H1 (cell line): ENCODE measurements at regions not wholly inside any gene's neighbourhood (a gene's known extent, or its start where the extent isn't known, plus 50 kb on each side); places are given as distances from the start of the nearest gene placed in this dataset.

Experiments
- CTCF ChIA-PET: fragments of 300-600 bp; sonication (Branson Sonifier 250); formaldehyde crosslinking; loops from one replicate; lab custom pipeline; 2021; ENCODE audit not compliant: partially characterized antibody; lab: Charles Lee
- POLR2A ChIA-PET: fragments of 300-600 bp; sonication (Branson Sonifier 250); formaldehyde crosslinking; loops from one replicate; lab custom pipeline; 2021; ENCODE audit warnings: inconsistent platforms; ENCODE audit not compliant: partially characterized antibody; lab: Charles Lee
- DNase-seq, 2 experiments: peaks; one replicate each; pipeline versions ENCODE4 v3.0.0 to v3.0.0-alpha.2; 2010 to 2022; ENCODE audit warnings: low spot score in 2 of 2, low read depth in 1 of 2, mixed read lengths in 1 of 2
- FAIRE-seq: peaks from 2 replicates; lab custom pipeline; 2011; peaks lifted over from hg19 to GRCh38; lab: Jason Lieb, UNC
- H2AFZ ChIP-seq: 2 replicates; pipeline ENCODE4 v1.8.1; 2012; ENCODE audit warnings: low read length, inconsistent platforms
- H2AK5ac ChIP-seq: 2 replicates; pipeline ENCODE4 v1.6.1; 2013; ENCODE audit warnings: low read depth, low read length
- H2BK120ac ChIP-seq: replicated peaks from 2 replicates; pipeline ENCODE3; 2013; ENCODE audit warnings: low read depth, low read length, inconsistent platforms
- H2BK12ac ChIP-seq: 2 replicates; pipeline ENCODE4 v1.6.1; 2013; ENCODE audit warnings: low read depth, low read length
- H2BK15ac ChIP-seq: 2 replicates; pipeline ENCODE4 v1.6.1; 2013; ENCODE audit warnings: low read length
- H2BK20ac ChIP-seq: 2 replicates; pipeline ENCODE4 v1.6.1; 2013; ENCODE audit warnings: low read length
- H2BK5ac ChIP-seq: 2 replicates; pipeline ENCODE4 v1.6.1; 2013; ENCODE audit warnings: low read depth, low read length
- H3K14ac ChIP-seq: 2 replicates; pipeline ENCODE4 v1.6.1; 2013; ENCODE audit warnings: inconsistent platforms; ENCODE audit not compliant: insufficient read length
- H3K18ac ChIP-seq: 2 replicates; pipeline ENCODE4 v1.6.1; 2013; ENCODE audit warnings: low read length; ENCODE audit errors: extremely low read depth
- H3K23ac ChIP-seq: 2 replicates; pipeline ENCODE4 v1.6.1; 2013; ENCODE audit warnings: inconsistent platforms; ENCODE audit not compliant: insufficient read length
- H3K23me2 ChIP-seq: 2 replicates; pipeline ENCODE4 v1.6.1; 2013; ENCODE audit warnings: low read depth, low read length
- H3K27ac ChIP-seq: 2 replicates; pipeline ENCODE4 v1.6.1; 2011; ENCODE audit warnings: low read depth, low read length, inconsistent platforms
- H3K27me3 ChIP-seq, 4 experiments: replicated peaks in 1 of 4; 1 replicate in 1 of 4; 2 replicates in 3 of 4; pipeline versions ENCODE4 v1.6.1 to v1.8.1; 2011 to 2013; ENCODE audit warnings: low read length in 3 of 4, mild to moderate bottlenecking in 3 of 4, inconsistent platforms in 2 of 4, mixed read lengths in 2 of 4, moderate library complexity in 1 of 4; ENCODE audit not compliant: control insufficient read depth in 3 of 4, insufficient read depth in 3 of 4; ENCODE audit errors: extremely low read depth in 1 of 4
- H3K36me3 ChIP-seq, 4 experiments: 2 replicates each; pipeline versions ENCODE4 v1.6.1 to v1.8.1; 2011 to 2013; ENCODE audit warnings: mild to moderate bottlenecking in 4 of 4, low read length in 3 of 4, moderate library complexity in 2 of 4, control low read depth in 1 of 4, inconsistent platforms in 1 of 4; ENCODE audit not compliant: insufficient read depth in 4 of 4, control insufficient read depth in 2 of 4
- H3K4ac ChIP-seq: replicated peaks from 2 replicates; pipeline ENCODE3; 2013; ENCODE audit warnings: low read length, low read depth, mixed read lengths, inconsistent platforms; ENCODE audit not compliant: insufficient read length
- H3K4me1 ChIP-seq, 4 experiments: replicated peaks in 1 of 4; 1 replicate in 1 of 4; 2 replicates in 3 of 4; pipeline versions ENCODE4 v1.6.1 to v1.8.1; 2011 to 2013; ENCODE audit warnings: low read length in 3 of 4, inconsistent platforms in 2 of 4, mixed read lengths in 1 of 4; ENCODE audit not compliant: insufficient read depth in 4 of 4, control insufficient read depth in 3 of 4
- H3K4me2 ChIP-seq, 2 experiments: 2 replicates each; pipeline versions ENCODE4 v1.6.1 to v1.8.1; 2011 to 2013; ENCODE audit warnings: low read depth in 2 of 2, low read length in 2 of 2, control low read depth in 1 of 2, inconsistent platforms in 1 of 2, mild to moderate bottlenecking in 1 of 2; ENCODE audit not compliant: insufficient read depth in 1 of 2
- H3K4me3 ChIP-seq, 4 experiments: fragments of 200-600, 300-600 bp in 1 of 4; sonication (generic), shearing (Covaris generic), sonication (Bioruptor Twin) in 1 of 4; 2 replicates each; pipeline versions ENCODE4 v1.5.1 to v1.8.1; 2011 to 2016; ENCODE audit warnings: low read length in 4 of 4, low read depth in 3 of 4, control low read depth in 2 of 4, inconsistent platforms in 2 of 4, mild to moderate bottlenecking in 2 of 4, mixed read lengths in 1 of 4, moderate library complexity in 1 of 4; ENCODE audit not compliant: insufficient read depth in 2 of 4; ENCODE audit errors: extremely low read depth in 1 of 4
- H3K56ac ChIP-seq: replicated peaks from 2 replicates; pipeline ENCODE3; 2013; ENCODE audit warnings: low read depth, mild to moderate bottlenecking, mixed read lengths, low read length, inconsistent platforms; ENCODE audit not compliant: insufficient read length
- H3K79me1 ChIP-seq: 2 replicates; pipeline ENCODE4 v1.6.1; 2013; ENCODE audit warnings: low read depth, low read length, control low read depth
- H3K79me2 ChIP-seq, 2 experiments: 2 replicates each; pipeline versions ENCODE4 v1.6.1 to v1.8.1; 2012 to 2013; ENCODE audit warnings: low read length in 2 of 2, mild to moderate bottlenecking in 2 of 2, inconsistent platforms in 1 of 2; ENCODE audit not compliant: insufficient read depth in 2 of 2, control insufficient read depth in 1 of 2
- H3K9ac ChIP-seq, 4 experiments: replicated peaks in 1 of 4; 1 replicate in 1 of 4; 2 replicates in 3 of 4; pipeline versions ENCODE4 v1.6.1 to v1.8.1; 2011 to 2013; ENCODE audit warnings: low read depth in 3 of 4, low read length in 3 of 4, control low read depth in 2 of 4, mild to moderate bottlenecking in 2 of 4, moderate library complexity in 2 of 4, inconsistent platforms in 1 of 4; ENCODE audit errors: extremely low read depth in 1 of 4
- H3K9me3 ChIP-seq, 2 experiments: 2 replicates each; pipeline versions ENCODE4 v1.6.1 to v1.8.1; 2012 to 2013; ENCODE audit warnings: mild to moderate bottlenecking in 2 of 2, moderate library complexity in 2 of 2, control low read depth in 1 of 2, inconsistent platforms in 1 of 2, low read depth in 1 of 2, low read length in 1 of 2, mixed read lengths in 1 of 2; ENCODE audit not compliant: insufficient read depth in 2 of 2
- H4K20me1 ChIP-seq, 2 experiments: replicated peaks in 1 of 2; 2 replicates each; pipeline versions ENCODE3 to v1.8.1; 2011 to 2013; ENCODE audit warnings: inconsistent platforms in 2 of 2, low read length in 2 of 2, mild to moderate bottlenecking in 1 of 2; ENCODE audit not compliant: insufficient read depth in 2 of 2, control insufficient read depth in 1 of 2
- H4K5ac ChIP-seq: 2 replicates; pipeline ENCODE4 v1.6.1; 2013; ENCODE audit warnings: low read length, low read depth, mixed read lengths, inconsistent platforms; ENCODE audit not compliant: insufficient read length
- H4K8ac ChIP-seq: 2 replicates; pipeline ENCODE4 v1.8.0; 2013; ENCODE audit warnings: mild to moderate bottlenecking, moderate library complexity, low read length, inconsistent platforms; ENCODE audit not compliant: insufficient read depth; ENCODE audit errors: extremely low read depth
- H4K91ac ChIP-seq: replicated peaks from 2 replicates; pipeline ENCODE3; 2013; ENCODE audit warnings: low read length, mixed read lengths, inconsistent platforms; ENCODE audit not compliant: insufficient read length
- ASH2L ChIP-seq: fragments of 200-600, 300-600 bp; sonication (generic); IDR thresholded peaks from one replicate; pipeline ENCODE4 v1.7.1; 2017; ENCODE audit warnings: low read length
- CBX8 ChIP-seq: fragments of 300-800, 300-1000 bp; sonication (generic); IDR thresholded peaks from 2 replicates; pipeline ENCODE4 v1.7.1; 2016; ENCODE audit warnings: low read depth, low read length, borderline replicate concordance
- CREB1 ChIP-seq: IDR thresholded peaks from 2 replicates; pipeline ENCODE4 v1.6.1; 2012; ENCODE audit warnings: inconsistent platforms
- EGR1 ChIP-seq: IDR thresholded peaks from 2 replicates; pipeline ENCODE4 v1.6.1; 2011; ENCODE audit warnings: low read depth, low read length, borderline replicate concordance
- EZH2 ChIP-seq: fragments of 200-600 bp; sonication (generic); IDR thresholded peaks from 2 replicates; pipeline ENCODE4 v1.7.1; 2012; ENCODE audit warnings: low read depth, mild to moderate bottlenecking, moderate library complexity, low read length, inconsistent platforms; ENCODE audit not compliant: severe bottlenecking
- HDAC2 ChIP-seq, 2 experiments: fragments of 300-600 bp in 1 of 2; sonication (generic) in 1 of 2; IDR thresholded peaks; 2 replicates each; pipeline ENCODE4 v1.6.1; 2011 to 2012; ENCODE audit warnings: low read depth in 2 of 2, low read length in 2 of 2, mild to moderate bottlenecking in 2 of 2, moderate library complexity in 2 of 2, borderline replicate concordance in 1 of 2, inconsistent platforms in 1 of 2
- KDM1A ChIP-seq: fragments of 200-600, 300-600 bp; sonication (generic); IDR thresholded peaks from 2 replicates; pipeline ENCODE4 v1.7.1; 2016; ENCODE audit warnings: mild to moderate bottlenecking, low read length, borderline replicate concordance
- NRF1 ChIP-seq: IDR thresholded peaks from 2 replicates; pipeline ENCODE4 v1.6.1; 2011; ENCODE audit warnings: mild to moderate bottlenecking, low read depth, low read length, improper control_type of control experiment
- POLR2A ChIP-seq, 2 experiments: IDR thresholded peaks; 1 replicate in 1 of 2; 2 replicates in 1 of 2; pipeline ENCODE4 v1.6.1; 2011; ENCODE audit warnings: low read depth in 2 of 2, low read length in 2 of 2, mild to moderate bottlenecking in 2 of 2; ENCODE audit errors: control extremely low read depth in 1 of 2
- POLR2AphosphoS5 ChIP-seq: IDR thresholded peaks from 2 replicates; pipeline ENCODE4 v1.6.1; 2011; ENCODE audit warnings: low read depth, low read length
- ZNF274 ChIP-seq: IDR thresholded peaks from 2 replicates; pipeline ENCODE4 v1.7.0; 2012; ENCODE audit warnings: low read length, borderline replicate concordance; ENCODE audit errors: extremely low read depth
- WGBS, 2 experiments: shearing (Covaris generic) in 1 of 2; methylation state at CpG; one replicate each; pipeline versions ENCODE4 v1.1.6 to v1.1.7; 2013 to 2015; ENCODE audit warnings: low lambda C conversion rate in 2 of 2, mixed read lengths in 2 of 2, inconsistent platforms in 1 of 2, low coverage in 1 of 2, missing lambda C conversion rate in 1 of 2; ENCODE audit not compliant: insufficient replicate concordance in 2 of 2, insufficient coverage in 1 of 2, insufficient read length in 1 of 2; ENCODE audit errors: extremely low coverage in 1 of 2, missing lambda C conversion rate in 1 of 2; 5-methylcytosine and 5-hydroxymethylcytosine counted together

GRCh38 chr11:29306527-29306926, 710.3 kb downstream of the KCNA4 start:
- Histone ChIP-seq H3K4me2 (no peak overlapping the region), H3K79me2 (no peaks in the 10 kb centered on the region), H2BK20ac (no peak overlapping the region), H3K9me3 (no peaks in the 10 kb centered on the region), H3K27ac (no peak overlapping the region), H4K8ac (no peak overlapping the region), H3K4ac (no peak overlapping the region), H3K36me3 (no peaks in the 10 kb centered on the region), H2BK120ac (no peak overlapping the region), H2BK12ac (no peak overlapping the region), H3K18ac (no peak overlapping the region), H4K20me1 (no peaks in the 10 kb centered on the region), H3K4me1 (no peaks in the 10 kb centered on the region), H3K56ac (no peak overlapping the region), H2BK15ac (no peak overlapping the region), H3K4me3 (no peak overlapping the region), H2AK5ac (no peak overlapping the region), H3K79me1 (no peaks in the 10 kb centered on the region), H3K14ac (no peak overlapping the region), H3K9ac (no peak overlapping the region), H2AFZ (no peak overlapping the region)
- POLR2A ChIA-PET: no interaction called here
- 89% methylated on average over 1 of the region's 1 CpG; no CpG with 5 or more reads in 1 of the 2 experiments for WGBS, 2 experiments
- no peak for TF ChIP-seq ASH2L
- TF ChIP-seq EZH2: no peak
- TF ChIP-seq POLR2A (IDR thresholded peaks at IDR 0.05; ENCODE audit: control extremely low read depth in 1 of 2, low read depth in 2 of 2, low read length in 2 of 2): no peak
- no peak for TF ChIP-seq KDM1A
- no peak for TF ChIP-seq CBX8
- TF ChIP-seq NRF1: no peak
- no peak for TF ChIP-seq HDAC2 (IDR thresholded peaks at IDR 0.05; ENCODE audit: borderline replicate concordance in 1 of 2, low read depth in 2 of 2, low read length in 2 of 2)
- TF ChIP-seq CREB1: no peak
- TF ChIP-seq POLR2AphosphoS5: no peak
- TF ChIP-seq EGR1: no peak
- TF ChIP-seq ZNF274: no peak
- TF ChIP-seq, all 59 proteins: peak for 0
- FAIRE-seq (no peak), DNase-seq (no peak)
- no peaks in the 10 kb centered on the region for H3K23me2 ChIP-seq
- no peak overlapping the region for H3K23ac ChIP-seq
- H4K5ac ChIP-seq: no peak overlapping the region
- no peaks in the 10 kb centered on the region for H3K27me3 ChIP-seq
- no peak overlapping the region for H2BK5ac ChIP-seq
- no peak overlapping the region for H4K91ac ChIP-seq
- CTCF ChIA-PET: interaction anchor here (0.9 to 1.0 kb wide), 2 partner anchors 22 to 287 kb away, joined by 3 read pairs; no protein-coding TSS in a partner anchor
